GM12892 (cell line): ENCODE measurements at regions not wholly inside any gene's neighbourhood (a gene's known extent, or its start where the extent isn't known, plus 50 kb on each side); places are given as distances from the start of the nearest gene placed in this dataset.

Experiments used
- POLR2A ChIP-seq: IDR thresholded peaks from 2 replicates; pipeline ENCODE4 v1.6.1; 2011; ENCODE audit warnings: low read depth, low read length, control low read depth
- POLR2AphosphoS5 ChIP-seq: IDR thresholded peaks from 2 replicates; pipeline ENCODE4 v1.6.1; 2011; ENCODE audit warnings: low read depth, low read length, control low read depth
- TAF1 ChIP-seq: IDR thresholded peaks from 2 replicates; pipeline ENCODE4 v1.6.1; 2011; ENCODE audit warnings: low read depth, mild to moderate bottlenecking, control low read depth, low read length, borderline replicate concordance

GRCh38 chr4:54423066-54423465 is 194.0 kb downstream of the PDGFRA start:
- TF ChIP-seq POLR2A (no peak), POLR2AphosphoS5 (no peak), TAF1 (no peak)
